HuH-7.5 (cell line): ENCODE measurements at regions not wholly inside any gene's neighbourhood (a gene's known extent, or its start where the extent isn't known, plus 50 kb on each side); places are given as distances from the start of the nearest gene placed in this dataset.

Experiments
- DNase-seq: peaks from one replicate; pipeline ENCODE4 v3.0.0; 2011; ENCODE audit warnings: low spot score

GRCh38 chr14:96617635-96618034, 115.5 kb downstream of the PAPOLA start:
- DNase-seq: no peak

- DNase-seq: no peak
These were observed 120.7 kb downstream of the PAPOLA start for GRCh38 chr14:96622926-96623325.

- no peak for DNase-seq
These were observed 121.7 kb downstream of the PAPOLA start for GRCh38 chr14:96623676-96624484.

GRCh38 chr14:96624661-96625425, 122.7 kb downstream of the PAPOLA start:
- DNase-seq: no peak

GRCh38 chr14:96625426-96625985, 123.3 kb downstream of the PAPOLA start:
- no peak for DNase-seq

- no peak for DNase-seq
These were observed 124.1 kb downstream of the PAPOLA start for GRCh38 chr14:96626121-96626768.

- no peak for DNase-seq
These were observed 124.7 kb downstream of the PAPOLA start for GRCh38 chr14:96626916-96627315.

- no peak for DNase-seq
These were observed 125.2 kb downstream of the PAPOLA start for GRCh38 chr14:96627386-96627785.

- no peak for DNase-seq
These were observed 125.9 kb downstream of the PAPOLA start for GRCh38 chr14:96627811-96628775.

- DNase-seq: no peak
These were observed 126.9 kb downstream of the PAPOLA start for GRCh38 chr14:96629082-96629481.

GRCh38 chr14:96629558-96630222, 127.5 kb downstream of the PAPOLA start:
- no peak for DNase-seq

- no peak for DNase-seq
These were observed 128.1 kb downstream of the PAPOLA start for GRCh38 chr14:96630281-96630680.

GRCh38 chr14:96631030-96631429, 128.8 kb downstream of the PAPOLA start:
- no peak for DNase-seq

- no peak for DNase-seq
These were observed 129.6 kb downstream of the PAPOLA start for GRCh38 chr14:96631621-96632362.

GRCh38 chr14:96632363-96632758, 130.2 kb downstream of the PAPOLA start:
- no peak for DNase-seq

GRCh38 chr14:96633096-96633495, 130.9 kb downstream of the PAPOLA start:
- DNase-seq: no peak

GRCh38 chr14:96634481-96634880, 132.3 kb downstream of the PAPOLA start:
- DNase-seq: no peak

- no peak for DNase-seq
These were observed 132.7 kb downstream of the PAPOLA start for GRCh38 chr14:96634896-96635295.

- no peak for DNase-seq
These were observed 133.7 kb downstream of the PAPOLA start for GRCh38 chr14:96635850-96636249.

GRCh38 chr14:96637521-96637920, 135.3 kb downstream of the PAPOLA start:
- no peak for DNase-seq
